ENCODE measurements at regions not wholly inside any gene's neighbourhood (a gene's known extent, or its start where the extent isn't known, plus 50 kb on each side); places are given as distances from the start of the nearest gene placed in this dataset.

DNA sequence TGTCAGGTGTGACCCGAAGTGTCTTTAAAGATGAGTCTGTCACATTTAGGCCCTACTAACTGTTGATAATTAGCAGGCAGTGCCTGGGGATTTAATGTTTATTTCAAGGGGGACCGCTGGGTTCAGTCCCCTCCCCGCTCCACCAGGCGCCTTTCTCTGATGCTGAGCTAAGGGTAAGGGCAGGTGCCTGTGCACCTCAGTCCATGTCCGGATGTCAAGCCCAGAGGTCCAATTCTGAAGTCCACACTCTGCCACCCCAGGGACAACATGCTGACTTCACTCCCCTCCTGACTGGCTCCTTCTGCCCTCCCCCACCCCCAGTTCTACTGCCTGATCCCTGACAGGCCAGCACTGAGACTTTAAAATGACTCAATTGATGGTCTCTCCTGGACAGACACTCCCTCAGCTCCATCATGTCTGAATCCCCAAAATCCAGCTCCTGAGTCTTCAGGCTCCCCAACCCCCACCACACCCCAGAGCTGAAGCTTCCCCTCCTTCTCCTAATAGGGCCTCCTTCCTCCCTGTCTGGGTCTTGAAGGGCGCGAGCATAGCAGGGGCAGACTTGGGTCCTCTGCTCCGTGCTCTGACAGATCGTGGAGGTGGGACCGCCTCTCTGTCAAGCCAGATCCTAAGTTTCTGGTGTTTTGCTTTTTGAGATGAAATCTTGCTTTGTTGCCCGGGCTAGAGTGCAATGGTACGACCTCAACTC is 49.8 kb upstream of the ANO1 start (continued):
- TF ChIP-seq RERE (CRISPR knock-in tag; IDR thresholded peaks at IDR 0.05; ENCODE audit: low read depth) (no peak), DPF2 (CRISPR knock-in tag; IDR thresholded peaks at IDR 0.05; ENCODE audit: borderline replicate concordance, low read depth) (no peak), EHMT2 (IDR thresholded peaks at IDR 0.05; ENCODE audit: borderline replicate concordance, low read depth, low read length) (no peak), ZNF749 (CRISPR knock-in tag; IDR thresholded peaks at IDR 0.05; ENCODE audit: borderline replicate concordance) (no peak), JUNB (CRISPR knock-in tag; IDR thresholded peaks at IDR 0.05; ENCODE audit: borderline replicate concordance) (no peak), KAT2B (IDR thresholded peaks at IDR 0.05; ENCODE audit: borderline replicate concordance, low read depth, low read length) (no peak), ZFP36 (IDR thresholded peaks at IDR 0.05; ENCODE audit: borderline replicate concordance, low read depth, low read length, partially characterized antibody) (no peak), KDM6A (CRISPR knock-in tag; IDR thresholded peaks at IDR 0.05; ENCODE audit: low read depth) (no peak), LRRFIP1 (CRISPR knock-in tag; conservative IDR thresholded peaks at IDR 0.05) (no peak), ZNF101 (CRISPR knock-in tag; IDR thresholded peaks at IDR 0.05; ENCODE audit: borderline replicate concordance, low read depth) (no peak), ZNF543 (CRISPR knock-in tag; IDR thresholded peaks at IDR 0.05) (no peak), ZNF607 (CRISPR knock-in tag; IDR thresholded peaks at IDR 0.05; ENCODE audit: borderline replicate concordance) (no peak)
- TF ChIP-seq, protein P1, sequence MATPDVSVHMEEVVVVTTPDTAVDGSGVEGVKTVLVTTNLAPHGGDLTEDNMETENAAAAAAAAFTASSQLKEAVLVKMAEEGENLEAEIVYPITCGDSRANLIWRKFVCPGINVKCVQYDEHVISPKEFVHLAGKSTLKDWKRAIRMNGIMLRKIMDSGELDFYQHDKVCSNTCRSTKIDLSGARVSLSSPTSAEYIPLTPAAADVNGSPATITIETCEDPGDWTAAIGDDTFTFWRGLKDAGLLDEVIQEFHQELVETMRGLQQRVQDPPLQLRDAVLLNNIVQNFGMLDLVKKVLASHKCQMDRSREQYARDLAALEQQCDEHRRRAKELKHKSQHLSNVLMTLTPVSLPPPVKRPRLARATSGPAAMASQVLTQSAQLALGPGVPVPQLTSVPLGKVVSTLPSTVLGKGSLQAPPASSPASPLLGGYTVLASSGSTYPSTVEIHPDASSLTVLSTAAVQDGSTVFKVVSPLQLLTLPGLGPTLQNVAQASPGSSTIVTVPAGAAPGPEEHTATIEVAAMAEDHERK (CRISPR knock-in tag; IDR thresholded peaks at IDR 0.05; ENCODE audit: low read depth), result no peak

All from HepG2 (cell line).